GM23338 (cell line): ENCODE measurements at regions not wholly inside any gene's neighbourhood (a gene's known extent, or its start where the extent isn't known, plus 50 kb on each side); places are given as distances from the start of the nearest gene placed in this dataset.
A peak's percentile ranks its signal among the peaks of the same experiment; 100 is the strongest.

Source experiments
- ATAC-seq: fragments of 200-7000 bp; cut with Tn5 transposase; 3 replicates; pipeline ENCODE4 v1.9.1; 2020
- DNase-seq: peaks from one replicate; pipeline ENCODE4 v3.0.0-alpha.2; 2015; ENCODE audit warnings: low spot score
- H2AFZ ChIP-seq: fragments of 200-600 bp; sonication (generic); 2 replicates; pipeline ENCODE4 v1.8.0; 2016; ENCODE audit warnings: antibody characterized with exemption, mild to moderate bottlenecking, moderate library complexity
- H3F3A ChIP-seq: fragments of 200-600 bp; sonication (generic); replicated peaks from 2 replicates; pipeline ENCODE4 v1.8.0; 2017; ENCODE audit warnings: antibody characterized with exemption, mixed run types, low read depth
- H3K27ac ChIP-seq: fragments of 200-600 bp; sonication (generic); 2 replicates; pipeline ENCODE4 v1.6.1; 2016; ENCODE audit warnings: low read depth
- H3K27me3 ChIP-seq: fragments of 200-600 bp; sonication (generic); 2 replicates; pipeline ENCODE4 v1.8.0; 2016; ENCODE audit warnings: mild to moderate bottlenecking, mixed run types, moderate library complexity; ENCODE audit not compliant: insufficient read depth
- H3K36me3 ChIP-seq: fragments of 200-600 bp; sonication (generic); 2 replicates; pipeline ENCODE4 v1.8.0; 2016; ENCODE audit warnings: mild to moderate bottlenecking; ENCODE audit not compliant: insufficient read depth
- H3K4me1 ChIP-seq: fragments of 200-600 bp; sonication (generic); 2 replicates; pipeline ENCODE4 v1.8.0; 2016; ENCODE audit warnings: mild to moderate bottlenecking, moderate library complexity; ENCODE audit not compliant: insufficient read depth
- H3K4me2 ChIP-seq: fragments of 200-600 bp; sonication (generic); 2 replicates; pipeline ENCODE4 v1.7.1; 2017; ENCODE audit warnings: mixed run types
- H3K4me3 ChIP-seq: fragments of 200-600 bp; sonication (generic); 2 replicates; pipeline ENCODE4 v1.6.1; 2016; ENCODE audit warnings: mixed run types
- H3K79me2 ChIP-seq: fragments of 200-600 bp; sonication (generic); replicated peaks from 2 replicates; pipeline ENCODE4 v1.8.0; 2017; ENCODE audit warnings: mild to moderate bottlenecking; ENCODE audit not compliant: insufficient read depth
- H3K9me2 ChIP-seq: fragments of 200-600 bp; sonication (generic); 2 replicates; pipeline ENCODE4 v1.8.0; 2017; ENCODE audit not compliant: insufficient read depth
- H4K20me1 ChIP-seq: fragments of 200-600 bp; sonication (generic); replicated peaks from 2 replicates; pipeline ENCODE4 v1.8.0; 2017; ENCODE audit warnings: mild to moderate bottlenecking; ENCODE audit not compliant: insufficient read depth
- H3K27ac Mint-ChIP-seq: 2 replicates; pipeline ENCODE4 v1.8.0; 2020; ENCODE audit warnings: inconsistent platforms, mild to moderate bottlenecking, moderate library complexity, mixed read lengths
- H3K27me3 Mint-ChIP-seq: 3 replicates; pipeline ENCODE4 v1.8.0; 2022; ENCODE audit warnings: low read depth, mild to moderate bottlenecking, moderate library complexity, mixed read lengths, inconsistent platforms; ENCODE audit not compliant: insufficient read depth, poor library complexity
- H3K36me3 Mint-ChIP-seq: 3 replicates; pipeline ENCODE4 v1.8.0; 2021; ENCODE audit warnings: low read depth, mild to moderate bottlenecking, inconsistent platforms, moderate library complexity, mixed read lengths
- H3K4me1 Mint-ChIP-seq: 3 replicates; pipeline ENCODE4 v1.8.0; 2020; ENCODE audit warnings: mild to moderate bottlenecking, inconsistent platforms, mixed read lengths
- H3K4me3 Mint-ChIP-seq: 3 replicates; pipeline ENCODE4 v1.8.0; 2021; ENCODE audit warnings: moderate library complexity, mild to moderate bottlenecking, inconsistent platforms, mixed read lengths
- H3K9me3 Mint-ChIP-seq: 3 replicates; pipeline ENCODE4 v1.8.0; 2020; ENCODE audit warnings: moderate library complexity, mild to moderate bottlenecking, inconsistent platforms, mixed read lengths
- CREB1 ChIP-seq: fragments of 250-450 bp; sonication (Bioruptor Pico); IDR thresholded peaks from 2 replicates; pipeline ENCODE4 v1.5.0; 2020; ENCODE audit warnings: low read depth, mild to moderate bottlenecking, moderate library complexity
- ETS1 ChIP-seq: IDR thresholded peaks from 2 replicates; pipeline ENCODE4 v1.6.1; 2016; ENCODE audit warnings: antibody characterized with exemption
- EZH2 ChIP-seq: fragments of 200-600 bp; sonication (generic); IDR thresholded peaks from one replicate; pipeline ENCODE4 v1.8.0; 2017; ENCODE audit warnings: antibody characterized with exemption, mild to moderate bottlenecking, low read depth; ENCODE audit not compliant: unreplicated experiment
- JUNB ChIP-seq: IDR thresholded peaks from one replicate; pipeline ENCODE4 v1.6.1; 2016; ENCODE audit warnings: antibody characterized with exemption; ENCODE audit not compliant: unreplicated experiment
- NANOG ChIP-seq: IDR thresholded peaks from 2 replicates; pipeline ENCODE4 v1.6.1; 2016; ENCODE audit warnings: antibody characterized with exemption, borderline replicate concordance
- POLR2AphosphoS5 ChIP-seq: IDR thresholded peaks from 2 replicates; pipeline ENCODE4 v1.6.1; 2016; ENCODE audit warnings: antibody characterized with exemption, low read depth
- ZNF114 ChIP-seq: fragments of 250-450 bp; sonication (Bioruptor Pico); IDR thresholded peaks from 2 replicates; pipeline ENCODE4 v1.5.0; 2020; ENCODE audit warnings: mild to moderate bottlenecking, moderate library complexity
- TF ChIP-seq, protein P1 (sequence below): IDR thresholded peaks from one replicate; pipeline ENCODE4 v1.6.1; 2018; ENCODE audit warnings: antibody characterized with exemption; ENCODE audit not compliant: unreplicated experiment
- TF ChIP-seq, protein P2 (sequence below): fragments of 250-450 bp; sonication (Bioruptor Pico); IDR thresholded peaks from 2 replicates; pipeline ENCODE4 v1.5.0; 2020; ENCODE audit warnings: mild to moderate bottlenecking, moderate library complexity
- TF ChIP-seq, protein P3 (sequence below), 2 experiments: fragments of 200-600 bp in 1 of 2; sonication (generic) in 1 of 2; conservative IDR thresholded peaks; 2 replicates each; pipeline versions ENCODE4 v1.5.1 to v1.6.1; 2016 to 2017; ENCODE audit warnings: antibody characterized with exemption in 2 of 2, low read depth in 2 of 2, mild to moderate bottlenecking in 2 of 2, moderate library complexity in 1 of 2

- H3K4me3 ChIP-seq = no peak overlapping the region
- H3K36me3 Mint-ChIP-seq = no peaks in the 10 kb centered on the region; the same call in 2 of the 3 replicates
- H3K9me2 ChIP-seq = 0 out of 2 replicates have a peak, but pooled peaks cover 6% of the 10 kb centered on the region
- peaks cover 9% of the 10 kb centered on the region; the same call in 2 of the 3 replicates for H3K4me1 Mint-ChIP-seq
- no peaks in the 10 kb centered on the region for H3K27me3 Mint-ChIP-seq
- TF ChIP-seq, protein P1, sequence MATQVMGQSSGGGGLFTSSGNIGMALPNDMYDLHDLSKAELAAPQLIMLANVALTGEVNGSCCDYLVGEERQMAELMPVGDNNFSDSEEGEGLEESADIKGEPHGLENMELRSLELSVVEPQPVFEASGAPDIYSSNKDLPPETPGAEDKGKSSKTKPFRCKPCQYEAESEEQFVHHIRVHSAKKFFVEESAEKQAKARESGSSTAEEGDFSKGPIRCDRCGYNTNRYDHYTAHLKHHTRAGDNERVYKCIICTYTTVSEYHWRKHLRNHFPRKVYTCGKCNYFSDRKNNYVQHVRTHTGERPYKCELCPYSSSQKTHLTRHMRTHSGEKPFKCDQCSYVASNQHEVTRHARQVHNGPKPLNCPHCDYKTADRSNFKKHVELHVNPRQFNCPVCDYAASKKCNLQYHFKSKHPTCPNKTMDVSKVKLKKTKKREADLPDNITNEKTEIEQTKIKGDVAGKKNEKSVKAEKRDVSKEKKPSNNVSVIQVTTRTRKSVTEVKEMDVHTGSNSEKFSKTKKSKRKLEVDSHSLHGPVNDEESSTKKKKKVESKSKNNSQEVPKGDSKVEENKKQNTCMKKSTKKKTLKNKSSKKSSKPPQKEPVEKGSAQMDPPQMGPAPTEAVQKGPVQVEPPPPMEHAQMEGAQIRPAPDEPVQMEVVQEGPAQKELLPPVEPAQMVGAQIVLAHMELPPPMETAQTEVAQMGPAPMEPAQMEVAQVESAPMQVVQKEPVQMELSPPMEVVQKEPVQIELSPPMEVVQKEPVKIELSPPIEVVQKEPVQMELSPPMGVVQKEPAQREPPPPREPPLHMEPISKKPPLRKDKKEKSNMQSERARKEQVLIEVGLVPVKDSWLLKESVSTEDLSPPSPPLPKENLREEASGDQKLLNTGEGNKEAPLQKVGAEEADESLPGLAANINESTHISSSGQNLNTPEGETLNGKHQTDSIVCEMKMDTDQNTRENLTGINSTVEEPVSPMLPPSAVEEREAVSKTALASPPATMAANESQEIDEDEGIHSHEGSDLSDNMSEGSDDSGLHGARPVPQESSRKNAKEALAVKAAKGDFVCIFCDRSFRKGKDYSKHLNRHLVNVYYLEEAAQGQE = no peak
- TF ChIP-seq, protein P2, sequence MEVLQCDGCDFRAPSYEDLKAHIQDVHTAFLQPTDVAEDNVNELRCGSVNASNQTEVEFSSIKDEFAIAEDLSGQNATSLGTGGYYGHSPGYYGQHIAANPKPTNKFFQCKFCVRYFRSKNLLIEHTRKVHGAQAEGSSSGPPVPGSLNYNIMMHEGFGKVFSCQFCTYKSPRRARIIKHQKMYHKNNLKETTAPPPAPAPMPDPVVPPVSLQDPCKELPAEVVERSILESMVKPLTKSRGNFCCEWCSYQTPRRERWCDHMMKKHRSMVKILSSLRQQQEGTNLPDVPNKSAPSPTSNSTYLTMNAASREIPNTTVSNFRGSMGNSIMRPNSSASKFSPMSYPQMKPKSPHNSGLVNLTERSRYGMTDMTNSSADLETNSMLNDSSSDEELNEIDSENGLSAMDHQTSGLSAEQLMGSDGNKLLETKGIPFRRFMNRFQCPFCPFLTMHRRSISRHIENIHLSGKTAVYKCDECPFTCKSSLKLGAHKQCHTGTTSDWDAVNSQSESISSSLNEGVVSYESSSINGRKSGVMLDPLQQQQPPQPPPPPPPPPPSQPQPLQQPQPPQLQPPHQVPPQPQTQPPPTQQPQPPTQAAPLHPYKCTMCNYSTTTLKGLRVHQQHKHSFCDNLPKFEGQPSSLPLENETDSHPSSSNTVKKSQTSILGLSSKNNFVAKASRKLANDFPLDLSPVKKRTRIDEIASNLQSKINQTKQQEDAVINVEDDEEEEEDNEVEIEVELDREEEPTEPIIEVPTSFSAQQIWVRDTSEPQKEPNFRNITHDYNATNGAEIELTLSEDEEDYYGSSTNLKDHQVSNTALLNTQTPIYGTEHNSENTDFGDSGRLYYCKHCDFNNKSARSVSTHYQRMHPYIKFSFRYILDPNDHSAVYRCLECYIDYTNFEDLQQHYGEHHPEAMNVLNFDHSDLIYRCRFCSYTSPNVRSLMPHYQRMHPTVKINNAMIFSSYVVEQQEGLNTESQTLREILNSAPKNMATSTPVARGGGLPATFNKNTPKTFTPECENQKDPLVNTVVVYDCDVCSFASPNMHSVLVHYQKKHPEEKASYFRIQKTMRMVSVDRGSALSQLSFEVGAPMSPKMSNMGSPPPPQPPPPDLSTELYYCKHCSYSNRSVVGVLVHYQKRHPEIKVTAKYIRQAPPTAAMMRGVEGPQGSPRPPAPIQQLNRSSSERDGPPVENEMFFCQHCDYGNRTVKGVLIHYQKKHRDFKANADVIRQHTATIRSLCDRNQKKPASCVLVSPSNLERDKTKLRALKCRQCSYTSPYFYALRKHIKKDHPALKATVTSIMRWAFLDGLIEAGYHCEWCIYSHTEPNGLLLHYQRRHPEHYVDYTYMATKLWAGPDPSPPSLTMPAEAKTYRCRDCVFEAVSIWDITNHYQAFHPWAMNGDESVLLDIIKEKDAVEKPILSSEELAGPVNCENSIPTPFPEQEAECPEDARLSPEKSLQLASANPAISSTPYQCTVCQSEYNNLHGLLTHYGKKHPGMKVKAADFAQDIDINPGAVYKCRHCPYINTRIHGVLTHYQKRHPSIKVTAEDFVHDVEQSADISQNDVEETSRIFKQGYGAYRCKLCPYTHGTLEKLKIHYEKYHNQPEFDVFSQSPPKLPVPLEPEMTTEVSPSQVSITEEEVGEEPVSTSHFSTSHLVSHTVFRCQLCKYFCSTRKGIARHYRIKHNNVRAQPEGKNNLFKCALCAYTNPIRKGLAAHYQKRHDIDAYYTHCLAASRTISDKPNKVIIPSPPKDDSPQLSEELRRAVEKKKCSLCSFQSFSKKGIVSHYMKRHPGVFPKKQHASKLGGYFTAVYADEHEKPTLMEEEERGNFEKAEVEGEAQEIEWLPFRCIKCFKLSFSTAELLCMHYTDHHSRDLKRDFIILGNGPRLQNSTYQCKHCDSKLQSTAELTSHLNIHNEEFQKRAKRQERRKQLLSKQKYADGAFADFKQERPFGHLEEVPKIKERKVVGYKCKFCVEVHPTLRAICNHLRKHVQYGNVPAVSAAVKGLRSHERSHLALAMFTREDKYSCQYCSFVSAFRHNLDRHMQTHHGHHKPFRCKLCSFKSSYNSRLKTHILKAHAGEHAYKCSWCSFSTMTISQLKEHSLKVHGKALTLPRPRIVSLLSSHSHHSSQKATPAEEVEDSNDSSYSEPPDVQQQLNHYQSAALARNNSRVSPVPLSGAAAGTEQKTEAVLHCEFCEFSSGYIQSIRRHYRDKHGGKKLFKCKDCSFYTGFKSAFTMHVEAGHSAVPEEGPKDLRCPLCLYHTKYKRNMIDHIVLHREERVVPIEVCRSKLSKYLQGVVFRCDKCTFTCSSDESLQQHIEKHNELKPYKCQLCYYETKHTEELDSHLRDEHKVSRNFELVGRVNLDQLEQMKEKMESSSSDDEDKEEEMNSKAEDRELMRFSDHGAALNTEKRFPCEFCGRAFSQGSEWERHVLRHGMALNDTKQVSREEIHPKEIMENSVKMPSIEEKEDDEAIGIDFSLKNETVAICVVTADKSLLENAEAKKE (CRISPR knock-in tag) = no peak
- TF ChIP-seq ZNF114 (CRISPR knock-in tag) (no peak), CREB1 (CRISPR knock-in tag) (no peak), POLR2AphosphoS5 (no peak), JUNB (no peak), NANOG (no peak), ETS1 (no peak), EZH2 (no peak)
- TF ChIP-seq, protein P3, sequence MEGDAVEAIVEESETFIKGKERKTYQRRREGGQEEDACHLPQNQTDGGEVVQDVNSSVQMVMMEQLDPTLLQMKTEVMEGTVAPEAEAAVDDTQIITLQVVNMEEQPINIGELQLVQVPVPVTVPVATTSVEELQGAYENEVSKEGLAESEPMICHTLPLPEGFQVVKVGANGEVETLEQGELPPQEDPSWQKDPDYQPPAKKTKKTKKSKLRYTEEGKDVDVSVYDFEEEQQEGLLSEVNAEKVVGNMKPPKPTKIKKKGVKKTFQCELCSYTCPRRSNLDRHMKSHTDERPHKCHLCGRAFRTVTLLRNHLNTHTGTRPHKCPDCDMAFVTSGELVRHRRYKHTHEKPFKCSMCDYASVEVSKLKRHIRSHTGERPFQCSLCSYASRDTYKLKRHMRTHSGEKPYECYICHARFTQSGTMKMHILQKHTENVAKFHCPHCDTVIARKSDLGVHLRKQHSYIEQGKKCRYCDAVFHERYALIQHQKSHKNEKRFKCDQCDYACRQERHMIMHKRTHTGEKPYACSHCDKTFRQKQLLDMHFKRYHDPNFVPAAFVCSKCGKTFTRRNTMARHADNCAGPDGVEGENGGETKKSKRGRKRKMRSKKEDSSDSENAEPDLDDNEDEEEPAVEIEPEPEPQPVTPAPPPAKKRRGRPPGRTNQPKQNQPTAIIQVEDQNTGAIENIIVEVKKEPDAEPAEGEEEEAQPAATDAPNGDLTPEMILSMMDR (conservative IDR thresholded peaks at IDR 0.05; ENCODE audit: low read depth in 2 of 2) = no peak
- ATAC-seq (peak; percentile 67), DNase-seq (no peak)
- H2AFZ ChIP-seq = no peak overlapping the region
- no peak overlapping the region for H3K27ac Mint-ChIP-seq
- no peaks in the 10 kb centered on the region for H3K79me2 ChIP-seq
- H3F3A ChIP-seq = no peaks in the 10 kb centered on the region
- H3K4me2 ChIP-seq = no peak overlapping the region
- H3K4me3 Mint-ChIP-seq = no peak overlapping the region
- H3K36me3 ChIP-seq = no peaks in the 10 kb centered on the region
- H3K9me3 Mint-ChIP-seq = no peaks in the 10 kb centered on the region
- no peaks in the 10 kb centered on the region for H4K20me1 ChIP-seq
- no peaks in the 10 kb centered on the region for H3K27me3 ChIP-seq
- H3K27ac ChIP-seq = no peak overlapping the region
- H3K4me1 ChIP-seq = peaks cover 9% of the 10 kb centered on the region
These were observed 357.8 kb upstream of the CDH20 start for GRCh38 chr18:60975420-60975819.
